ENCODE measurements at regions not wholly inside any gene's neighbourhood (a gene's known extent, or its start where the extent isn't known, plus 50 kb on each side); places are given as distances from the start of the nearest gene placed in this dataset.
"Not testable (repeated sequence)": the region's sequence is repeated elsewhere in the genome, so short reads cannot be mapped to it uniquely, and the experiment has no call there.

DNA sequence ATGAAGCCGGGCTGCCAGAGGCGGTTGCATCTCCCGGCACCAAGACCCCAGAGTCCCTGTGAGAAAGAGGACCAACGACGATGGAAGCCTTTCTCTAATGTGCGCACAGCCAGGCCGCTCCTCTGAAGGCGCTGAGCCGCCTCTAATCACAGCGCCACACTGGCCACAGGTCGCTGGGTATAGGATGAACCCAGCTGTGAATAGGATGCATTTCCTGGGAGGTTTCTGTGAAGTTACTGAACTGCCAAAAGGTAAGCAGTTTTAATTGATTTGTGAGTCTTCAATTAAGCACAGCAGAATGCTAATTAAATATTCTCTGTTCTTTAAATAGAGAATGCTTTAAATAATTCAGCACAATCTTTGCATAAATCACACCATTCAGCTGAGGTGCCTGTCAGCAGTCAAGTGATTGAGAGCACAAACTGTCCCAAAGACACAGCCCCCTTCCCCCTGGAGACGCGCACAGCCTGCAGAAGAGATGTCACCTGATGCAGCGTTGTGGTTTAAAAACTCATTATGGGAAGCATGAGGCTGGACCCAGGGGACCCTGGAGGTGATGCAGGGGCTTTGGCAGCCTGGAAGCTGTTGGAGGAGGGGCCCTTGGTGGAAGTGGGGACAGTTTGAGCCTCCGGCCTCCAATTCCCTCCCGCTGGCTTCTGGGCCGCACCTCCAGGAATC, 98.1 kb downstream of the RTP5 start:
- Histone ChIP-seq H4K8ac (ENCODE audit: low read depth, low read length) (no peak overlapping the region), H3K79me2 (ENCODE audit: control insufficient read depth, insufficient read depth, low read length, poor library complexity) (no peaks in the 10 kb centered on the region), H4K12ac (ENCODE audit: low read depth, low read length) (no peak overlapping the region), H3K4me1 (ENCODE audit: control insufficient read depth in 1 of 2, insufficient read depth in 2 of 2, low read length in 2 of 2) (peaks cover 2 to 13% of the 10 kb centered on the region in 2 experiments), H2AFZ (ENCODE audit: insufficient read depth, low read length, poor library complexity) (no peak overlapping the region), H2AK5ac (ENCODE audit: low read length) (no peak overlapping the region), H3K9me3 (ENCODE audit: insufficient read depth, low read depth, low read length) (peaks cover 15% of the 10 kb centered on the region), H3K4ac (ENCODE audit: low read depth, low read length) (no peak overlapping the region), H2BK12ac (ENCODE audit: low read length) (no peak overlapping the region), H3K23ac (ENCODE audit: low read length) (no peak overlapping the region), H3K79me1 (ENCODE audit: low read length) (no peaks in the 10 kb centered on the region), H2BK5ac (ENCODE audit: low read depth, low read length, poor library complexity) (no peak overlapping the region), H3K36me3 (ENCODE audit: control insufficient read depth in 1 of 2, insufficient read depth in 2 of 2, low read length in 2 of 2) (no peaks in the 10 kb centered on the region), H3K27ac (ENCODE audit: low read depth, low read length) (no peak overlapping the region), H3K14ac (ENCODE audit: low read length) (no peak overlapping the region), H2BK120ac (ENCODE audit: insufficient read depth, low read length, poor library complexity) (no peak overlapping the region), H3K9ac (ENCODE audit: low read length) (no peak overlapping the region), H3K4me2 (ENCODE audit: low read length) (no peak overlapping the region), H3K4me3 (ENCODE audit: low read depth, low read length) (no peak overlapping the region), H3K18ac (ENCODE audit: low read length) (no peak overlapping the region), H4K91ac (ENCODE audit: low read depth, low read length) (peak overlapping the region; percentile 1), H3K27me3 (ENCODE audit: insufficient read depth, low read length) (no peaks in the 10 kb centered on the region)
- no peak for DNase-seq
- no CpG with 5 or more reads among the region's 17 CpGs for WGBS (ENCODE audit: extremely low coverage, insufficient coverage, insufficient read length)

DNA sequence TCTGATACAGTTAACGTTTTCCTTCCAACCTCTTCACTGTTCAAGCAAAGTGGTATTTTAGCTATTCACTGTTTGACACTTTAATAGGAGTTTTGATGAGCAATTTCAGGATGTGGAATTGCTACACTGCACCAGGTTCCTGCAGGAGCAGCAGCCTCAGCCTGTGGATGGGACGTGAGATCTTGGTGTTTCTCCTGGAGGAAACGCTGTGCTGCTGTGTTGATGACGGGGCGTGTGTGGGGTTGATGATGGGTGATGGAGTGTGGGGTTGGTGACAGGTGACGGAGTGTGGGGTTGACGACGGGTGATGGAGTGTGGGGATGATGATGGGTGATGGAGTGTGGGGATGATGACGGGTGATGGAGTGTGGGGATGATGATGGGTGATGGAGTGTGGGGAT, 98.9 kb downstream of the RTP5 start:
- Histone ChIP-seq H3K79me2 (ENCODE audit: control insufficient read depth, insufficient read depth, low read length, poor library complexity) (no peaks in the 10 kb centered on the region), H3K4me3 (ENCODE audit: low read depth, low read length) (no peak overlapping the region)
- no peak for DNase-seq

DNA sequence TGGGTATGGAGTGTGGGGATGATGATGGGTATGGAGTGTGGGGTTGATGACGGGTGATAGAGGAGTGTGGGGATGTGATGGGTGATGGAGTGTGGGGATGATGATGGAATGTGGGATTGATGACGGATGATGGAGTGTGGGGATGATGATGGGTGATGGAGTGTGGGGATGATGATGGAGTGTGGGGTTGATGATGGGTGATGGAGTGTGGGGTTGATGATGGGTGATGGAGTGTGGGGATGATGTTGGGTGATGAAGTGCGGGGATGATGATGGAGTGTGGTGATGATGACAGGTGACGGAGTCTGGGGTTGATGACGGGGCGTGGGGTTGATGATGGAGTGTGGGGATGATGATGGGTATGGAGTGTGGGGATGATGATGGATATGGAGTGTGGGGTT, 99.7 kb downstream of the RTP5 start:
- H3K4me2 ChIP-seq (ENCODE audit: low read length); H2BK12ac ChIP-seq (ENCODE audit: low read length); H3K36me3 ChIP-seq (ENCODE audit: control insufficient read depth in 1 of 2, insufficient read depth in 2 of 2, low read length in 2 of 2); H3K23ac ChIP-seq (ENCODE audit: low read length); H3K27me3 ChIP-seq (ENCODE audit: insufficient read depth, low read length); H2BK5ac ChIP-seq (ENCODE audit: low read depth, low read length, poor library complexity); H2AFZ ChIP-seq (ENCODE audit: insufficient read depth, low read length, poor library complexity); H2AK5ac ChIP-seq (ENCODE audit: low read length); H4K91ac ChIP-seq (ENCODE audit: low read depth, low read length); H3K27ac ChIP-seq (ENCODE audit: low read depth, low read length); H3K79me2 ChIP-seq (ENCODE audit: control insufficient read depth, insufficient read depth, low read length, poor library complexity); H3K4ac ChIP-seq (ENCODE audit: low read depth, low read length); H3K79me1 ChIP-seq (ENCODE audit: low read length); H3K9ac ChIP-seq (ENCODE audit: low read length); H2BK120ac ChIP-seq (ENCODE audit: insufficient read depth, low read length, poor library complexity); H4K12ac ChIP-seq (ENCODE audit: low read depth, low read length); DNase-seq; H4K8ac ChIP-seq (ENCODE audit: low read depth, low read length); H3K4me3 ChIP-seq (ENCODE audit: low read depth, low read length); H3K14ac ChIP-seq (ENCODE audit: low read length); H3K18ac ChIP-seq (ENCODE audit: low read length): not testable (repeated sequence)
- peaks cover 16% of the 10 kb centered on the region for H3K9me3 ChIP-seq (ENCODE audit: insufficient read depth, low read depth, low read length)
- H3K4me1 ChIP-seq (ENCODE audit: control insufficient read depth in 1 of 2, insufficient read depth in 2 of 2, low read length in 2 of 2): peaks cover 2 to 11% of the 10 kb centered on the region in 2 experiments
- WGBS (ENCODE audit: extremely low coverage, insufficient coverage, insufficient read length): 100% methylated on average over 6 of the region's 6 CpGs

More for the DNA sequence above, 98.9 kb downstream of the RTP5 start:
- Histone ChIP-seq H4K91ac (ENCODE audit: low read depth, low read length) (no peak overlapping the region), H3K27ac (ENCODE audit: low read depth, low read length) (no peak overlapping the region), H3K14ac (ENCODE audit: low read length) (no peak overlapping the region), H3K4me1 (ENCODE audit: control insufficient read depth in 1 of 2, insufficient read depth in 2 of 2, low read length in 2 of 2) (peaks cover 2 to 13% of the 10 kb centered on the region in 2 experiments), H3K36me3 (ENCODE audit: control insufficient read depth in 1 of 2, insufficient read depth in 2 of 2, low read length in 2 of 2) (no peaks in the 10 kb centered on the region), H3K4ac (ENCODE audit: low read depth, low read length) (no peak overlapping the region), H2BK5ac (ENCODE audit: low read depth, low read length, poor library complexity) (no peak overlapping the region), H3K79me1 (ENCODE audit: low read length) (no peaks in the 10 kb centered on the region), H2BK120ac (ENCODE audit: insufficient read depth, low read length, poor library complexity) (no peak overlapping the region), H3K9ac (ENCODE audit: low read length) (no peak overlapping the region), H2AK5ac (ENCODE audit: low read length) (no peak overlapping the region), H4K12ac (ENCODE audit: low read depth, low read length) (no peak overlapping the region), H3K9me3 (ENCODE audit: insufficient read depth, low read depth, low read length) (peaks cover 16% of the 10 kb centered on the region), H3K27me3 (ENCODE audit: insufficient read depth, low read length) (no peaks in the 10 kb centered on the region), H3K18ac (ENCODE audit: low read length) (no peak overlapping the region), H2AFZ (ENCODE audit: insufficient read depth, low read length, poor library complexity) (no peak overlapping the region), H3K23ac (ENCODE audit: low read length) (no peak overlapping the region), H4K8ac (ENCODE audit: low read depth, low read length) (no peak overlapping the region), H2BK12ac (ENCODE audit: low read length) (no peak overlapping the region), H3K4me2 (ENCODE audit: low read length) (no peak overlapping the region)
- WGBS (ENCODE audit: extremely low coverage, insufficient coverage, insufficient read length): 100% methylated on average over 6 of the region's 9 CpGs

DNA sequence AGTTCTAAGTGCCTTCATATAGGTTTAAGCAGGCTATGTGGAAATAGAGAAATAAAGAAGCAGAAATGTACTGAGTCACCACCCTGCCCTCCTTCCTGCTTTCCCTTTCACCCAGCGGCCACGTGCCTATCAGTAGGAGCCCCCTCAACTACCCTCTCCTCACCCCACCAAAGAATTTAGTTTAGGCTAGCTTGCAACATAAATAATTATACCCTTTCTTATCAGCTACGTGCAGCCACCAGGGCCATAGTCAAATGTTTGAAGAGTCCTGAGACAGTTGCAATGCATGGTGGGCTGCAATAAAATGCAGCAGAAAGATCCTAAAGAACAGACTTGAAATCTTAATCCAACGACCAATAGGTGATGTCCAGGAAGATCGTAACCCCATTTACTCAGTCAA, 101.2 kb downstream of the RTP5 start:
- no peak overlapping the region for H4K12ac ChIP-seq (ENCODE audit: low read depth, low read length)
- H3K79me2 ChIP-seq (ENCODE audit: control insufficient read depth, insufficient read depth, low read length, poor library complexity): no peaks in the 10 kb centered on the region
- H3K18ac ChIP-seq (ENCODE audit: low read length): no peak overlapping the region
- H3K4me3 ChIP-seq (ENCODE audit: low read depth, low read length): no peak overlapping the region
- no peak overlapping the region for H2BK5ac ChIP-seq (ENCODE audit: low read depth, low read length, poor library complexity)
- H3K27me3 ChIP-seq (ENCODE audit: insufficient read depth, low read length): no peaks in the 10 kb centered on the region
- no peaks in the 10 kb centered on the region for H3K36me3 ChIP-seq (ENCODE audit: control insufficient read depth in 1 of 2, insufficient read depth in 2 of 2, low read length in 2 of 2)
- peaks cover 18% of the 10 kb centered on the region for H3K9me3 ChIP-seq (ENCODE audit: insufficient read depth, low read depth, low read length)
- H3K4me1 ChIP-seq (ENCODE audit: control insufficient read depth in 1 of 2, insufficient read depth in 2 of 2, low read length in 2 of 2): peaks cover 2 to 10% of the 10 kb centered on the region in 2 experiments
- no peak overlapping the region for H3K27ac ChIP-seq (ENCODE audit: low read depth, low read length)
- no peak overlapping the region for H2AK5ac ChIP-seq (ENCODE audit: low read length)
- H3K79me1 ChIP-seq (ENCODE audit: low read length): no peaks in the 10 kb centered on the region
- H2BK120ac ChIP-seq (ENCODE audit: insufficient read depth, low read length, poor library complexity): no peak overlapping the region
- no peak overlapping the region for H2AFZ ChIP-seq (ENCODE audit: insufficient read depth, low read length, poor library complexity)
- no peak overlapping the region for H3K14ac ChIP-seq (ENCODE audit: low read length)
- H4K8ac ChIP-seq (ENCODE audit: low read depth, low read length): no peak overlapping the region
- H3K9ac ChIP-seq (ENCODE audit: low read length): no peak overlapping the region
- H3K23ac ChIP-seq (ENCODE audit: low read length): no peak overlapping the region
- no peak overlapping the region for H2BK12ac ChIP-seq (ENCODE audit: low read length)
- H4K91ac ChIP-seq (ENCODE audit: low read depth, low read length): no peak overlapping the region
- no CpG with 5 or more reads among the region's 5 CpGs for WGBS (ENCODE audit: extremely low coverage, insufficient coverage, insufficient read length)
- no peak overlapping the region for H3K4ac ChIP-seq (ENCODE audit: low read depth, low read length)
- no peak overlapping the region for H3K4me2 ChIP-seq (ENCODE audit: low read length)
- DNase-seq: no peak

Data from trophoblast cell (in vitro differentiated cells and primary cell).